ENCODE measurements at regions not wholly inside any gene's neighbourhood (a gene's known extent, or its start where the extent isn't known, plus 50 kb on each side); places are given as distances from the start of the nearest gene placed in this dataset.

- Histone ChIP-seq H3K9ac (ENCODE audit: control insufficient read depth, insufficient read depth, low read length) (no peak overlapping the region), H3K36me3 (ENCODE audit: control insufficient read depth in 2 of 2, insufficient read depth in 2 of 2, low read length in 1 of 2) (no peaks in the 10 kb centered on the region), H2AFZ (ENCODE audit: control insufficient read depth, low read depth, low read length) (no peak overlapping the region), H4K20me1 (ENCODE audit: control insufficient read depth, insufficient read depth) (no peaks in the 10 kb centered on the region; the same call in 1 of the 2 replicates), H3K4me3 (no peak overlapping the region), H3K27me3 (replicated peaks in 1 of 2; ENCODE audit: control insufficient read depth in 2 of 2, insufficient read depth in 2 of 2, low read length in 1 of 2) (no peaks in the 10 kb centered on the region; a peak in 1 of 4 replicates), H3K27ac (ENCODE audit: control insufficient read depth, insufficient read depth) (no peak overlapping the region), H3K4me1 (ENCODE audit: control insufficient read depth, insufficient read depth, low read length) (no peaks in the 10 kb centered on the region), H3K4me2 (ENCODE audit: control insufficient read depth, insufficient read depth) (no peak overlapping the region), H3K79me2 (ENCODE audit: control insufficient read depth, insufficient read depth, low read length) (no peaks in the 10 kb centered on the region), H3K9me3 (replicated peaks; ENCODE audit: control insufficient read depth, insufficient read depth, low read length) (no peaks in the 10 kb centered on the region)
- no TSS peak for BruUV-seq (replicated peaks)
- SMC1A ChIA-PET (ENCODE audit: uncharacterized antibody, unreplicated experiment) = interaction anchor here (0.7 to 1.1 kb wide), 3 partner anchors 16 to 149 kb away, joined by 3 read pairs; no protein-coding TSS in a partner anchor
- RAD21 ChIA-PET (ENCODE audit: unreplicated experiment) = interaction anchor here (1.4 kb wide), 1 partner anchor 65 kb away, joined by 3 read pairs; no protein-coding TSS in a partner anchor
- intact Hi-C loops (cut with micrococcal nuclease; ENCODE audit: unreplicated experiment) (no loop called here), in situ Hi-C loops (cut with MboI) (no loop called here)
- POLR2A ChIA-PET = interaction anchor here (0.8 kb wide), 1 partner anchor 19 kb away, joined by 3 read pairs; no protein-coding TSS in a partner anchor
- DNase-seq (ENCODE audit: low read depth, low spot score) = no peak
- FAIRE-seq = no peak
- ATAC-seq = no peak
- 61% methylated on average over 3 of the region's 3 CpGs for WGBS (ENCODE audit: insufficient coverage, insufficient replicate concordance, low lambda C conversion rate, missing lambda C conversion rate)
- CTCF ChIA-PET = interaction anchor here (0.7 to 1.4 kb wide), 3 partner anchors 21 to 79 kb away, joined by 3 read pairs; no protein-coding TSS in a partner anchor
- TF ChIP-seq CBX3 (IDR thresholded peaks at IDR 0.05; ENCODE audit: borderline replicate concordance, low read depth) = no peak
- TF ChIP-seq E2F8 (IDR thresholded peaks at IDR 0.05; ENCODE audit: low read depth, partially characterized antibody) = no peak
- no peak for TF ChIP-seq ZNF217 (IDR thresholded peaks at IDR 0.05)
- no peak for TF ChIP-seq TBL1XR1 (IDR thresholded peaks at IDR 0.05; ENCODE audit: low read depth, low read length)
- no peak for TF ChIP-seq NR2F1 (conservative IDR thresholded peaks at IDR 0.05)
- TF ChIP-seq POU2F2 (IDR thresholded peaks at IDR 0.05; ENCODE audit: borderline replicate concordance, low read depth, low read length) = no peak
- TF ChIP-seq WRNIP1 (IDR thresholded peaks at IDR 0.05; ENCODE audit: borderline replicate concordance, low read depth, low read length) = no peak
- no peak for TF ChIP-seq PKNOX1 (IDR thresholded peaks at IDR 0.05)
- no peak for TF ChIP-seq BMI1 (IDR thresholded peaks at IDR 0.05; ENCODE audit: borderline replicate concordance)
- no peak for TF ChIP-seq ZNF622 (IDR thresholded peaks at IDR 0.05)
Observed at GRCh38 chr2:215746887-215747615, 266.3 kb downstream of the MREG start.
